Keratinocyte (primary cell): ENCODE measurements at regions not wholly inside any gene's neighbourhood (a gene's known extent, or its start where the extent isn't known, plus 50 kb on each side); places are given as distances from the start of the nearest gene placed in this dataset.

ENCODE experiments used
- DNase-seq: peaks from one replicate; pipeline ENCODE4 v3.0.0-alpha.2; 2011; ENCODE audit warnings: low read depth, missing footprints, low spot score
- FAIRE-seq: peaks from 2 replicates; lab custom pipeline; 2011; peaks lifted over from hg19 to GRCh38; lab: Jason Lieb, UNC
- H2AFZ ChIP-seq: 2 replicates; pipeline ENCODE4 v1.6.0; 2012; ENCODE audit warnings: low read length, control low read depth, inconsistent platforms; ENCODE audit not compliant: control insufficient read depth
- H3K27ac ChIP-seq: 2 replicates; pipeline ENCODE4 v1.5.1; 2011; ENCODE audit warnings: low read length; ENCODE audit not compliant: control insufficient read depth, insufficient read depth
- H3K27me3 ChIP-seq: 3 replicates; pipeline ENCODE4 v1.6.0; 2011; ENCODE audit warnings: low read length; ENCODE audit not compliant: control insufficient read depth, insufficient read depth; ENCODE audit errors: extremely low read depth
- H3K36me3 ChIP-seq, 2 experiments: 2 replicates in 1 of 2; 3 replicates in 1 of 2; pipeline ENCODE4 v1.5.1; 2011; ENCODE audit warnings: low read length in 2 of 2, mild to moderate bottlenecking in 1 of 2; ENCODE audit not compliant: control insufficient read depth in 2 of 2, insufficient read depth in 2 of 2; ENCODE audit errors: extremely low read depth in 1 of 2
- H3K4me1 ChIP-seq: 3 replicates; pipeline ENCODE4 v1.5.1; 2011; ENCODE audit warnings: low read length; ENCODE audit not compliant: control insufficient read depth, insufficient read depth; ENCODE audit errors: extremely low read depth
- H3K4me2 ChIP-seq: 3 replicates; pipeline ENCODE4 v1.6.0; 2011; ENCODE audit warnings: low read depth, low read length; ENCODE audit not compliant: control insufficient read depth, insufficient read depth; ENCODE audit errors: extremely low read depth
- H3K4me3 ChIP-seq, 3 experiments: fragments of 200-600 bp in 1 of 3; sonication (generic) in 1 of 3; 2 replicates in 2 of 3; 3 replicates in 1 of 3; pipeline ENCODE4 v1.5.1; 2011 to 2016; ENCODE audit warnings: low read length in 3 of 3, mild to moderate bottlenecking in 3 of 3, control low read depth in 2 of 3, inconsistent platforms in 1 of 3, low read depth in 1 of 3, mixed read lengths in 1 of 3, mixed run types in 1 of 3, moderate library complexity in 1 of 3; ENCODE audit not compliant: control insufficient read depth in 2 of 3, insufficient read depth in 2 of 3; ENCODE audit errors: extremely low read depth in 1 of 3
- H3K79me2 ChIP-seq: 2 replicates; pipeline ENCODE4 v1.6.0; 2012; ENCODE audit warnings: low read length; ENCODE audit not compliant: control insufficient read depth, insufficient read depth
- H3K9ac ChIP-seq: 3 replicates; pipeline ENCODE4 v1.6.0; 2011; ENCODE audit warnings: low read length; ENCODE audit not compliant: control insufficient read depth, insufficient read depth; ENCODE audit errors: extremely low read depth
- H3K9me1 ChIP-seq: 3 replicates; pipeline ENCODE4 v1.6.0; 2011; ENCODE audit warnings: low read length; ENCODE audit not compliant: control insufficient read depth, insufficient read depth; ENCODE audit errors: extremely low read depth
- H3K9me3 ChIP-seq: 2 replicates; pipeline ENCODE4 v1.5.1; 2012; ENCODE audit warnings: low read depth, low read length; ENCODE audit not compliant: control insufficient read depth
- H4K20me1 ChIP-seq: 3 replicates; pipeline ENCODE4 v1.6.0; 2011; ENCODE audit warnings: low read length; ENCODE audit not compliant: control insufficient read depth, insufficient read depth; ENCODE audit errors: extremely low read depth
- EZH2 ChIP-seq: IDR thresholded peaks from one replicate; pipeline ENCODE4 v1.6.1; 2012; ENCODE audit warnings: inconsistent platforms, mild to moderate bottlenecking, low read length, moderate library complexity
- dilution Hi-C: fragments of 300-500 bp; cut with MboI; formaldehyde crosslinking; loops from one replicate; pipeline ENCODE4 v1.7.0; 2020; ENCODE audit warnings: low sequenced_read_pairs; ENCODE audit not compliant: extremely low pct_ligation_motif_present
- TF ChIP-seq, protein P1 (sequence below), 3 experiments: IDR thresholded peaks in 1 of 3; conservative IDR thresholded peaks in 1 of 3; optimal IDR thresholded peaks in 1 of 3; 2 replicates in 2 of 3; 3 replicates in 1 of 3; pipeline versions ENCODE3 to v1.5.1; 2011; ENCODE audit warnings: low read length in 3 of 3, mild to moderate bottlenecking in 3 of 3, moderate library complexity in 2 of 3, control low read depth in 1 of 3, inconsistent platforms in 1 of 3; ENCODE audit not compliant: insufficient read depth in 2 of 3; ENCODE audit errors: extremely low read depth in 1 of 3

DNA sequence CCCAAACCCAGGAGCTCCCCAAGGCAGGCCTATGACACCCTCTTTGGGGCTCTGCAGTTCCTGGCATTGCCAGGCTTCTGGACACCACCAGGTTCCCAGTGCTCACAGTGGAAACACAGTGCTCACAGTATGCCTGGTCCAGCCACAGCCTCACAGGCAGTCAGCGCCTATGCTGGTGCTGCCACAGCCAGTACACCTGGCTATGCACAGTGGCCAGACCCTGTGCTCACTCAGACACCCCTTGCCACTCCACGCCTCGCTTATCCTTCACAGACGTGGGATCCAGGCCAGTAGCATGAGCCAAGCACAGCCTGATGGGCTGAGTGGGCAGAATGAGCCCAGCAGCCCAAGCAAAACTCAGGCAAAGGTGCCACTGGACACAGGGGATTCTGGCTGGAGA, 579.2 kb upstream of the ADGRL2 start:
- Histone ChIP-seq H3K4me1 (no peaks in the 10 kb centered on the region), H3K36me3 (no peaks in the 10 kb centered on the region), H3K4me2 (no peak overlapping the region), H3K4me3 (no peak overlapping the region), H3K9me3 (no peaks in the 10 kb centered on the region), H3K9me1 (no peaks in the 10 kb centered on the region), H3K79me2 (no peaks in the 10 kb centered on the region), H4K20me1 (no peaks in the 10 kb centered on the region), H3K27ac (no peak overlapping the region), H3K27me3 (no peaks in the 10 kb centered on the region), H3K9ac (no peak overlapping the region), H2AFZ (no peak overlapping the region)
- FAIRE-seq (no peak), DNase-seq (no peak)
- no peak for TF ChIP-seq EZH2
- TF ChIP-seq, protein P1, sequence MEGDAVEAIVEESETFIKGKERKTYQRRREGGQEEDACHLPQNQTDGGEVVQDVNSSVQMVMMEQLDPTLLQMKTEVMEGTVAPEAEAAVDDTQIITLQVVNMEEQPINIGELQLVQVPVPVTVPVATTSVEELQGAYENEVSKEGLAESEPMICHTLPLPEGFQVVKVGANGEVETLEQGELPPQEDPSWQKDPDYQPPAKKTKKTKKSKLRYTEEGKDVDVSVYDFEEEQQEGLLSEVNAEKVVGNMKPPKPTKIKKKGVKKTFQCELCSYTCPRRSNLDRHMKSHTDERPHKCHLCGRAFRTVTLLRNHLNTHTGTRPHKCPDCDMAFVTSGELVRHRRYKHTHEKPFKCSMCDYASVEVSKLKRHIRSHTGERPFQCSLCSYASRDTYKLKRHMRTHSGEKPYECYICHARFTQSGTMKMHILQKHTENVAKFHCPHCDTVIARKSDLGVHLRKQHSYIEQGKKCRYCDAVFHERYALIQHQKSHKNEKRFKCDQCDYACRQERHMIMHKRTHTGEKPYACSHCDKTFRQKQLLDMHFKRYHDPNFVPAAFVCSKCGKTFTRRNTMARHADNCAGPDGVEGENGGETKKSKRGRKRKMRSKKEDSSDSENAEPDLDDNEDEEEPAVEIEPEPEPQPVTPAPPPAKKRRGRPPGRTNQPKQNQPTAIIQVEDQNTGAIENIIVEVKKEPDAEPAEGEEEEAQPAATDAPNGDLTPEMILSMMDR (optimal IDR thresholded peaks at IDR 0.05 in 1 of 3, IDR thresholded peaks at IDR 0.05 in 1 of 3, conservative IDR thresholded peaks at IDR 0.05 in 1 of 3; ENCODE audit: extremely low read depth in 1 of 3, insufficient read depth in 2 of 3, low read length in 3 of 3), result no peak
- dilution Hi-C loops, result no loop called here

- H3K4me3 ChIP-seq, result no peak overlapping the region
- H4K20me1 ChIP-seq, result no peaks in the 10 kb centered on the region
- no peak overlapping the region for H2AFZ ChIP-seq
- H3K36me3 ChIP-seq, result no peaks in the 10 kb centered on the region
- no peak overlapping the region for H3K4me2 ChIP-seq
- no peaks in the 10 kb centered on the region for H3K9me1 ChIP-seq
- H3K9me3 ChIP-seq, result no peaks in the 10 kb centered on the region
- no peak overlapping the region for H3K27ac ChIP-seq
- no peak overlapping the region for H3K9ac ChIP-seq
- dilution Hi-C loops, result no loop called here
- no peaks in the 10 kb centered on the region for H3K79me2 ChIP-seq
- TF ChIP-seq, protein P1 (optimal IDR thresholded peaks at IDR 0.05 in 1 of 3, IDR thresholded peaks at IDR 0.05 in 1 of 3, conservative IDR thresholded peaks at IDR 0.05 in 1 of 3; ENCODE audit: extremely low read depth in 1 of 3, insufficient read depth in 2 of 3, low read length in 3 of 3), result no peak
- no peak for TF ChIP-seq EZH2
- H3K4me1 ChIP-seq, result no peaks in the 10 kb centered on the region
- FAIRE-seq (no peak), DNase-seq (no peak)
- H3K27me3 ChIP-seq, result no peaks in the 10 kb centered on the region
Observed at GRCh38 chr1:81220614-81221071, 580.1 kb upstream of the ADGRL2 start.
